Endothelial cell of umbilical vein (primary cell): ENCODE measurements at regions not wholly inside any gene's neighbourhood (a gene's known extent, or its start where the extent isn't known, plus 50 kb on each side); places are given as distances from the start of the nearest gene placed in this dataset.

Experiments
- BruUV-seq: library from RNA; stranded (reverse); fragments of 400-500 nt; replicated peaks from 2 replicates; lab custom pipeline; 2021; lab: Mats Ljungman, UMichigan
- CTCF ChIA-PET: fragments of 300-600, 350-600 bp; sonication (Branson Sonifier 250); formaldehyde crosslinking; loops from one replicate; lab custom pipeline; 2021; ENCODE audit warnings: antibody characterized with exemption, inconsistent platforms; lab: Charles Lee
- POLR2A ChIA-PET: fragments of 300-600, 350-600 bp; sonication (Branson Sonifier 250); formaldehyde crosslinking; loops from one replicate; lab custom pipeline; 2021; ENCODE audit warnings: antibody characterized with exemption, inconsistent platforms; lab: Charles Lee
- DNase-seq: peaks from one replicate; pipeline ENCODE4 v3.0.0-alpha.2; 2011; ENCODE audit warnings: low read depth, low spot score
- FAIRE-seq: peaks from 2 replicates; lab custom pipeline; 2011; peaks lifted over from hg19 to GRCh38; lab: Jason Lieb, UNC
- H2AFZ ChIP-seq: 2 replicates; pipeline ENCODE4 v1.6.0; 2012; ENCODE audit warnings: low read depth, low read length, control low read depth, inconsistent platforms
- H3K27ac ChIP-seq: 2 replicates; pipeline ENCODE4 v1.5.1; 2011; ENCODE audit warnings: low read depth, mild to moderate bottlenecking, control low read depth, low read length, moderate library complexity; ENCODE audit not compliant: insufficient read depth
- H3K27me3 ChIP-seq, 2 experiments: 2 replicates each; pipeline versions ENCODE4 v1.6.0 to v1.6.1; 2011; ENCODE audit warnings: low read length in 2 of 2, mixed read lengths in 1 of 2; ENCODE audit not compliant: control insufficient read depth in 2 of 2, insufficient read depth in 2 of 2
- H3K36me3 ChIP-seq, 2 experiments: 2 replicates in 1 of 2; 3 replicates in 1 of 2; pipeline ENCODE4 v1.5.1; 2011; ENCODE audit warnings: low read length in 2 of 2, mild to moderate bottlenecking in 1 of 2, moderate library complexity in 1 of 2; ENCODE audit not compliant: control insufficient read depth in 2 of 2, insufficient read depth in 2 of 2; ENCODE audit errors: extremely low read depth in 1 of 2
- H3K4me1 ChIP-seq: 3 replicates; pipeline ENCODE4 v1.5.1; 2011; ENCODE audit warnings: mild to moderate bottlenecking, low read length; ENCODE audit not compliant: control insufficient read depth, insufficient read depth; ENCODE audit errors: extremely low read depth
- H3K4me2 ChIP-seq: 2 replicates; pipeline ENCODE4 v1.6.1; 2011; ENCODE audit warnings: low read length, control low read depth, mixed read lengths; ENCODE audit not compliant: insufficient read depth
- H3K4me3 ChIP-seq, 3 experiments: fragments of 200-600 bp in 1 of 3; sonication (generic), shearing (Covaris generic) in 1 of 3; replicated peaks in 1 of 3; 2 replicates each; pipeline ENCODE4 v1.5.1; 2011 to 2016; ENCODE audit warnings: control low read depth in 3 of 3, low read length in 3 of 3, mild to moderate bottlenecking in 2 of 3, inconsistent platforms in 1 of 3, low read depth in 1 of 3, moderate library complexity in 1 of 3; ENCODE audit not compliant: insufficient read depth in 1 of 3
- H3K79me2 ChIP-seq: 2 replicates; pipeline ENCODE4 v1.6.0; 2012; ENCODE audit warnings: low read length, inconsistent platforms; ENCODE audit not compliant: control insufficient read depth, insufficient read depth
- H3K9ac ChIP-seq: replicated peaks from 2 replicates; pipeline ENCODE3; 2011; ENCODE audit warnings: low read length, control low read depth; ENCODE audit not compliant: insufficient read depth; ENCODE audit errors: extremely low read depth
- H3K9me1 ChIP-seq: replicated peaks from 3 replicates; pipeline ENCODE4 v1.6.0; 2011; ENCODE audit warnings: mild to moderate bottlenecking, low read length; ENCODE audit not compliant: control insufficient read depth, insufficient read depth; ENCODE audit errors: extremely low read depth
- H3K9me3 ChIP-seq: replicated peaks from 2 replicates; pipeline ENCODE4 v1.5.1; 2012; ENCODE audit warnings: low read length, inconsistent platforms; ENCODE audit not compliant: control insufficient read depth, insufficient read depth
- H4K20me1 ChIP-seq: replicated peaks from 2 replicates; pipeline ENCODE3; 2011; ENCODE audit warnings: mild to moderate bottlenecking, low read length; ENCODE audit not compliant: control insufficient read depth, insufficient read depth; ENCODE audit errors: extremely low read depth
- CTCF ChIP-seq, 2 donors: IDR thresholded peaks; 1 replicate in 1 of 2; 2 replicates in 1 of 2; pipeline ENCODE4 v1.5.1; 2011; ENCODE audit warnings: low read length in 2 of 2, mild to moderate bottlenecking in 2 of 2, moderate library complexity in 2 of 2, control low read depth in 1 of 2, inconsistent platforms in 1 of 2, low read depth in 1 of 2; ENCODE audit not compliant: insufficient read depth in 1 of 2; ENCODE audit errors: extremely low read depth in 1 of 2
- EZH2 ChIP-seq: IDR thresholded peaks from 2 replicates; pipeline ENCODE4 v1.6.1; 2012; ENCODE audit warnings: borderline replicate concordance, low read depth, mild to moderate bottlenecking, moderate library complexity, low read length, inconsistent platforms; ENCODE audit not compliant: severe bottlenecking
- FOS ChIP-seq: IDR thresholded peaks from 2 replicates; pipeline ENCODE4 v1.6.1; 2011; ENCODE audit warnings: mild to moderate bottlenecking, low read length, moderate library complexity, borderline replicate concordance; ENCODE audit not compliant: insufficient read depth
- GATA2 ChIP-seq: IDR thresholded peaks from 2 replicates; pipeline ENCODE4 v1.7.0; 2011; ENCODE audit warnings: low read depth, mild to moderate bottlenecking, moderate library complexity, mixed read lengths, low read length; ENCODE audit not compliant: insufficient read length, insufficient read depth
- MAX ChIP-seq: IDR thresholded peaks from 2 replicates; pipeline ENCODE4 v1.6.1; 2011; ENCODE audit not compliant: insufficient read depth, insufficient read length
- MYC ChIP-seq: IDR thresholded peaks from one replicate; pipeline ENCODE4 v1.6.1; 2011; ENCODE audit warnings: mild to moderate bottlenecking, low read depth, low read length
- POLR2A ChIP-seq: IDR thresholded peaks from 2 replicates; pipeline ENCODE4 v1.6.1; 2012; ENCODE audit warnings: low read depth, mild to moderate bottlenecking, control low read depth, low read length
- POLR2AphosphoS5 ChIP-seq: IDR thresholded peaks from 2 replicates; pipeline ENCODE4 v1.6.1; 2012; ENCODE audit warnings: low read depth, mild to moderate bottlenecking, control low read depth, low read length, moderate library complexity; ENCODE audit not compliant: insufficient read depth
- dilution Hi-C: fragments of 300-500 bp; cut with MboI; formaldehyde crosslinking; loops from one replicate; pipeline ENCODE4 v1.15.0; 2019; ENCODE audit warnings: low sequenced_read_pairs; ENCODE audit not compliant: extremely low pct_ligation_motif_present
- intact Hi-C: fragments of 100-400 bp; cut with micrococcal nuclease; formaldehyde crosslinking; loops from one replicate; pipeline ENCODE4 v1.10.0; 2022

- TF ChIP-seq POLR2AphosphoS5 (no peak), MYC (no peak), GATA2 (no peak), FOS (no peak), MAX (no peak), CTCF (IDR thresholded peaks at IDR 0.05; ENCODE audit: extremely low read depth in 1 of 2, insufficient read depth in 1 of 2, low read depth in 1 of 2, low read length in 2 of 2) (no peak), POLR2A (no peak), EZH2 (no peak)
- Histone ChIP-seq H3K4me3 (no peak overlapping the region), H2AFZ (no peak overlapping the region), H3K4me2 (no peak overlapping the region), H3K9ac (no peak overlapping the region), H3K27ac (no peak overlapping the region), H3K9me1 (no peaks in the 10 kb centered on the region), H4K20me1 (no peaks in the 10 kb centered on the region), H3K36me3 (no peaks in the 10 kb centered on the region), H3K79me2 (no peaks in the 10 kb centered on the region), H3K9me3 (no peaks in the 10 kb centered on the region), H3K4me1 (no peaks in the 10 kb centered on the region), H3K27me3 (no peaks in the 10 kb centered on the region)
- dilution Hi-C loops (no loop called here), intact Hi-C loops (no loop called here)
- FAIRE-seq (no peak), DNase-seq (no peak)
- ChIA-PET POLR2A (no interaction called here), CTCF (no interaction called here)
- no TSS peak for BruUV-seq
Measured at GRCh38 chr18:77433076-77433475, 183.4 kb downstream of the GALR1 start.
